Transverse colon (tissue), 4 donors: ENCODE measurements at regions not wholly inside any gene's neighbourhood (a gene's known extent, or its start where the extent isn't known, plus 50 kb on each side); places are given as distances from the start of the nearest gene placed in this dataset.
"Not testable (repeated sequence)": the region's sequence is repeated elsewhere in the genome, so short reads cannot be mapped to it uniquely, and the experiment has no call there.

Experiments
- POLR2A ChIP-seq: fragments of 450-650 bp; IDR thresholded peaks from one replicate; pipeline ENCODE4 v1.6.1; 2016; ENCODE audit warnings: antibody characterized with exemption, mild to moderate bottlenecking, moderate library complexity
- POLR2AphosphoS5 ChIP-seq, 3 donors: sonication (generic); formaldehyde crosslinking; IDR thresholded peaks; one replicate each; pipeline ENCODE4 v1.6.1; 2016; ENCODE audit warnings: antibody characterized with exemption in 3 of 3
- TF ChIP-seq, protein P1 (sequence below), 5 experiments: fragments of 200-600 bp in 3 of 5; fragments of 450-650 bp in 2 of 5; sonication (generic) in 3 of 5; IDR thresholded peaks; 1 replicate in 2 of 5; 2 replicates in 3 of 5; pipeline ENCODE4 v1.5.1; 2016 to 2017; ENCODE audit warnings: antibody characterized with exemption in 5 of 5, inconsistent platforms in 3 of 5, mild to moderate bottlenecking in 2 of 5, moderate library complexity in 1 of 5

DNA sequence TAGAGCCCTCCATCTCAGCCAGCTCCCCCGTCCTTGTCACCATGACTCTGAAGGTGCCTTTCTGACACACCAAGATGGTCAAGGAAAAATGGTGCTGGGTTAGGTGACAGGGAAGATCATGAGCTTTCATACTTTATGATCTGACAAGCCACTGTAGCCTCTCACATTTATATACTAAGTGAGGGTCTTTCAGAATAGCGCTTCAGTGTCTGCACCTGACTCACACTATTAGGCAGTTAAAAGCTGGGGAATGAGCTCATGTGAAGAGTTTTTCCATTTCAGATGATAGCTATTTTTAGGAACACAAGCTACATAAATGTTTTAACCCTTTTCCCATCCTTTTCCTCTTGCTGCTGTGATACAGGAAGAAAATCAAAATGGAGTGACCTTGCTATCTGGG is 101.1 kb downstream of the FAM72B start:
- TF ChIP-seq, protein P1, sequence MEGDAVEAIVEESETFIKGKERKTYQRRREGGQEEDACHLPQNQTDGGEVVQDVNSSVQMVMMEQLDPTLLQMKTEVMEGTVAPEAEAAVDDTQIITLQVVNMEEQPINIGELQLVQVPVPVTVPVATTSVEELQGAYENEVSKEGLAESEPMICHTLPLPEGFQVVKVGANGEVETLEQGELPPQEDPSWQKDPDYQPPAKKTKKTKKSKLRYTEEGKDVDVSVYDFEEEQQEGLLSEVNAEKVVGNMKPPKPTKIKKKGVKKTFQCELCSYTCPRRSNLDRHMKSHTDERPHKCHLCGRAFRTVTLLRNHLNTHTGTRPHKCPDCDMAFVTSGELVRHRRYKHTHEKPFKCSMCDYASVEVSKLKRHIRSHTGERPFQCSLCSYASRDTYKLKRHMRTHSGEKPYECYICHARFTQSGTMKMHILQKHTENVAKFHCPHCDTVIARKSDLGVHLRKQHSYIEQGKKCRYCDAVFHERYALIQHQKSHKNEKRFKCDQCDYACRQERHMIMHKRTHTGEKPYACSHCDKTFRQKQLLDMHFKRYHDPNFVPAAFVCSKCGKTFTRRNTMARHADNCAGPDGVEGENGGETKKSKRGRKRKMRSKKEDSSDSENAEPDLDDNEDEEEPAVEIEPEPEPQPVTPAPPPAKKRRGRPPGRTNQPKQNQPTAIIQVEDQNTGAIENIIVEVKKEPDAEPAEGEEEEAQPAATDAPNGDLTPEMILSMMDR (IDR thresholded peaks at IDR 0.05), result not testable (repeated sequence)
- TF ChIP-seq POLR2A; POLR2AphosphoS5 (IDR thresholded peaks at IDR 0.05): not testable (repeated sequence)
